Astrocyte (in vitro differentiated cells and primary cell): ENCODE measurements at regions not wholly inside any gene's neighbourhood (a gene's known extent, or its start where the extent isn't known, plus 50 kb on each side); places are given as distances from the start of the nearest gene placed in this dataset.

Source experiments
- EZH2 ChIP-seq: IDR thresholded peaks from 2 replicates; pipeline ENCODE4 v1.6.1; 2012; ENCODE audit warnings: mild to moderate bottlenecking, low read length, inconsistent platforms; ENCODE audit not compliant: insufficient read depth
- TF ChIP-seq, protein P1 (sequence below): IDR thresholded peaks from 2 replicates; pipeline ENCODE4 v1.5.1; 2011; ENCODE audit warnings: low read depth, mild to moderate bottlenecking, inconsistent platforms, low read length, moderate library complexity; ENCODE audit not compliant: insufficient read depth

DNA sequence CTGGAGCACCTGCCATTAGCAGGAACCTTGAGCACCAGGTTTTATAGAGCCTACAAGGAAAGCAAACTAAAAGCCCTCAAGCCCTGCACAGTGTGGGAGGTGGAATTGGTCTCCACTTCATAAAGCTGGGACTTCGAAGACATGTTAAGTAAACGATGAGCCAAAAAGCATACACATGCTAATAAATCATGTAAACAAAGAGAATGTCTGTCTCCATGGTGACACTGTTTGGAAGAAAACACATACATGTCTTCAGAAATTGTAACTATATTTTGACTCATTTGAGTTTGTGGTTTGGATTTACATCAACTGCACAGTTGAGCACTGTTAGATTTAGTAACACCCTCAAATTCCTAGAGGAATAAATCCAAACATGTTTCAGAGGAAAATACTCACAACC lies 978.5 kb upstream of the LRRTM1 start:
- TF ChIP-seq, protein P1, sequence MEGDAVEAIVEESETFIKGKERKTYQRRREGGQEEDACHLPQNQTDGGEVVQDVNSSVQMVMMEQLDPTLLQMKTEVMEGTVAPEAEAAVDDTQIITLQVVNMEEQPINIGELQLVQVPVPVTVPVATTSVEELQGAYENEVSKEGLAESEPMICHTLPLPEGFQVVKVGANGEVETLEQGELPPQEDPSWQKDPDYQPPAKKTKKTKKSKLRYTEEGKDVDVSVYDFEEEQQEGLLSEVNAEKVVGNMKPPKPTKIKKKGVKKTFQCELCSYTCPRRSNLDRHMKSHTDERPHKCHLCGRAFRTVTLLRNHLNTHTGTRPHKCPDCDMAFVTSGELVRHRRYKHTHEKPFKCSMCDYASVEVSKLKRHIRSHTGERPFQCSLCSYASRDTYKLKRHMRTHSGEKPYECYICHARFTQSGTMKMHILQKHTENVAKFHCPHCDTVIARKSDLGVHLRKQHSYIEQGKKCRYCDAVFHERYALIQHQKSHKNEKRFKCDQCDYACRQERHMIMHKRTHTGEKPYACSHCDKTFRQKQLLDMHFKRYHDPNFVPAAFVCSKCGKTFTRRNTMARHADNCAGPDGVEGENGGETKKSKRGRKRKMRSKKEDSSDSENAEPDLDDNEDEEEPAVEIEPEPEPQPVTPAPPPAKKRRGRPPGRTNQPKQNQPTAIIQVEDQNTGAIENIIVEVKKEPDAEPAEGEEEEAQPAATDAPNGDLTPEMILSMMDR, result no peak
- TF ChIP-seq EZH2, result no peak
